CD4-positive, alpha-beta T cell treated with Interleukin-15 for 1 hour (primary cell): ENCODE measurements at regions not wholly inside any gene's neighbourhood (a gene's known extent, or its start where the extent isn't known, plus 50 kb on each side); places are given as distances from the start of the nearest gene placed in this dataset.
"Not testable (repeated sequence)": the region's sequence is repeated elsewhere in the genome, so short reads cannot be mapped to it uniquely, and the experiment has no call there.

ENCODE experiments used
- DNase-seq: peaks from one replicate; pipeline ENCODE4 v3.0.0-alpha.2; 2020

DNA sequence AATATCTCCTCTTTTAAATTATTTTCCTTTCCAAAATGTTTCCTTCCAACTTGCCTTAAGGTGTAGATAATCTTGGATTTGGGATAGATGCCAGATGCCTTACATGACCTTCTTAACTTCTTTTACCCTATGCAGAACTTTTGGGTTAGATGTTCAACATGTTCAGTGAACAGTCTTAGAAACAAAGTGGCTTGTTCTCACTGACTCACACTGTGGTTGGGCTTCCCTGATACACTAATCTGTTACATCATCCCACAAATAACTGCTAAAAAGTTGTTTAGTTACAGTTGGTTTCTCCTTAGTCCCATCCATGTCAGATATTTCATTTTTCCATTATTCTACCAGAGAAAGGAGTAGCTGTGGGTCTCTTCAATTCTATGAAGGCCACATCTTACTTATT lies 2638.2 kb downstream of the PCDH9 start:
- no peak for DNase-seq

- DNase-seq: no peak
Measured at GRCh38 chr13:64579331-64579730, 2650.8 kb downstream of the PCDH9 start.

GRCh38 chr13:64568748-64569147 lies 2661.4 kb downstream of the PCDH9 start:
- DNase-seq: no peak

DNA sequence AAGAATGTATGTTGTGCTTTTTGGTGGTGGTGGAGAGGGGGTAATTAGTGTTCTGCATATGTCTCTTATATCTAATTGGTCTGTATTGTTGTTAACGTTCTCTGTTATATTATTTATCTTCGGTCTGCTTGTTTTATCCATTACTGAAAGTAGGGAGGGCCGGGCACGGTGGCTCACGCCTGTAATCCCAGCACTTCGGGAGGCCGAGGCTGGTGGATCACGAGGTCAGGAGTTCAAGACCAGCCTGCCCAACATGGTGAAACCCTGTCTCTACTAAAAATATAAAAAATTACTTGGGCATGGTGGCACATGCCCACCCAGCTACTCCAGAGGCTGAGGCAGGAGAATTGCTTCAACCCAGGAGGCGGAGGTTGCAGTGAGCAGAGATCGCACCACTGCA lies 2672.1 kb downstream of the PCDH9 start:
- not testable (repeated sequence) for DNase-seq

GRCh38 chr13:64556376-64556775 lies 2673.8 kb downstream of the PCDH9 start:
- no peak for DNase-seq

DNA sequence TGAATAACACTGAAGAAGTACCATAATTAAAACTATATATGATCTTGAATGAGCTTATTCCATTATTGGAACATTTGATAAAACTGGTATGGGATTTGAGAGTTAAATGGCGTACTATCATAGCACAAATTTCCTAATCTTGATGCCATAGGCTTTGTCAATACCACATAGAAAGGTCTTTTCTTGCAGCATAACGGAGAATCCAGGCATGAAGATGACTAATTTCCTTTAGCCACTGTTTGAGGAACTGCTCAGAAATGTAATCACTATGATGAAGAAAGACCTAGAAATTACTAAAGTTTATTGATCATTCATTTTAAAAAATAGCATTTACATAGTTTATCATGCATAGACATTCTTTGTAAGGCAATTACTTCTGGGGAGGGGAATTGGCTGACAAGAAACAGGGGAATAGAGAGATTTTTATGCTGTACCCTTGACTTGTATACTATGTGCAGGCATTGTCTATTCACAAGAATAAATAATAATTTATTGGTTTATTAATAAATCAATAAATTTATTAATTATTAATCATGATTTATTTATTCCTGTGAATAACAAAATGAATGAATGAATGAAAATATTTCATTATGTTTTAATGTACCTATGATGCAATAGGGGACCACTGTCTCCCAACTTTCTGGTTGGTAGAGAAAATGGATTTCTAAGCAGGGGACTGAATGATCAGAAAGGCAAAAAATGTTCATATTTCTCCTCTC lies 2676.6 kb downstream of the PCDH9 start:
- no peak for DNase-seq

DNA sequence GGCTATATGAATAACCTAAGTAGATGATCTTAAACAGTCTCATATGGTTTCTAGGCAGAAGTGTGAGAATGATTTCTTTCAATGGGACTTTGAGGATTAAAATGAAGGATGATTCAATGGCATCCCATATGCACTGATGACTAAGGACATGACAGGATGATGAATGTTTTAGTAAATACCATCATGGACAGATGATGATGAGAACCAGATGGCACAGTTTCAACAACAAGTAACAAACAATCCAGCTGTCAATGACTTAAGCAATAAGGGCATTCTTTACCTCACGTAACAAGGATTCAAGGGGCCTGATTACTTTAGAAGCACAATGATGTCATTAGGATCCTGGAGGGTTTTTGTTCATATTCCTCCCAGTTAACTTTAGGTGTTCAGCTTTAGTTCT lies 2678.4 kb downstream of the PCDH9 start:
- DNase-seq: no peak

DNA sequence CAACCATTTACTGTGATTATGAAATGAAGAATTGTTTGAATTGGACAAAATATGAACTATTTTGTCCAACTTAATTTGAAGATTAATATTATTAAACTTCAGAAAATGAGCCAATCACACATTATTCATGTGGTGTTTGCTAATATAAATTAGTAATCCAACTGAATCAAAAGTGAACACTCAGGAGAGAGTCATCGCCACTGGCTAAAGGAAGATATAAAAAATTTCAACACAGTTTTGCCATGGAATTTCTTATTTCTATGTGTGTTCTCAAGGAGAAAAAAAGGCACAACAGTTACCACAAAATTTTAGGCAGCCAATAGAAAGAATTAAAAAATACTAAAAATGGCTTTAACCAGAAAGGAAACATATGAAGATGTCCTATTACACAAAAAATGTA lies 2683.8 kb downstream of the PCDH9 start:
- no peak for DNase-seq

GRCh38 chr13:64540976-64541375 lies 2689.2 kb downstream of the PCDH9 start:
- DNase-seq: no peak

GRCh38 chr13:64540468-64540867 lies 2689.7 kb downstream of the PCDH9 start:
- no peak for DNase-seq

DNA sequence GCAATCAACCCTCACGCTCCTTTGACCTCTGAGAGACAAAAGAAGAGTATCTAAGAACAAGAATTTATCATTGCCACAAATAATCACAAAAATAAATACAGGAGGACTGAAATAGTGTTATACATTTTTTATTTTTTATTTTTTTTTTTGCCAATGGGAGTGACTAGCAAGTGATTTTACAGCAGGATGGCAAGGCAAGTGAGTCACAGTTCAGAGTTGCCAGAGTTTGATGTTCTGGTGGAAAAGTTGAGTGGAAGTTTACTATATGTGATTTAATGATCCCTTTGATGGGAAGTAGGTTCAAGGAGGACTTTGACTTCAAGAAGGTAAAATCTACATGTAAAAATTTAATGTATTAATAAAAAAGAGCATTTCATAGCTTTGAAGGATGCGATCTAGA lies 2691.4 kb downstream of the PCDH9 start:
- DNase-seq: no peak

DNA sequence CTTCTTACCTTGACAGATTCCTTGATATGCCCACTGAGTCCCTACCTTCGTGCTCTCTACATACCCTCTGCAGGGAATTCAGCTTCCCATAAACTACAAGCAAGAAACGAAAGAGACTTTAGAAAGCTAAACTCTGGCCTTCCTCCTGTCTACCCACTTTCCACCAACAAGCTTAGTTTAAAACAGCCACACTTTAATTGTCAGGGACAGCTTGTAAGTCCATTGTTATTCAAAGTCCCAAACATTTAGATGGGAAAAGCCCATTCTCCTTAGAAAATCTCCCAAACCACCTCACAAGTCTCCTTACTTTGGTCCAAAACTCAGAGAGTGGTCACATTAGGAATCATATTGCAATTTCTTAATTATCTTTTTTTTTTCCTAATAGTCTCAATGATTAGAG lies 2695.8 kb downstream of the PCDH9 start:
- no peak for DNase-seq

- no peak for DNase-seq
Measured at GRCh38 chr13:64531400-64531799, 2698.7 kb downstream of the PCDH9 start.

GRCh38 chr13:64529874-64530485 lies 2700.2 kb downstream of the PCDH9 start:
- DNase-seq: no peak

DNA sequence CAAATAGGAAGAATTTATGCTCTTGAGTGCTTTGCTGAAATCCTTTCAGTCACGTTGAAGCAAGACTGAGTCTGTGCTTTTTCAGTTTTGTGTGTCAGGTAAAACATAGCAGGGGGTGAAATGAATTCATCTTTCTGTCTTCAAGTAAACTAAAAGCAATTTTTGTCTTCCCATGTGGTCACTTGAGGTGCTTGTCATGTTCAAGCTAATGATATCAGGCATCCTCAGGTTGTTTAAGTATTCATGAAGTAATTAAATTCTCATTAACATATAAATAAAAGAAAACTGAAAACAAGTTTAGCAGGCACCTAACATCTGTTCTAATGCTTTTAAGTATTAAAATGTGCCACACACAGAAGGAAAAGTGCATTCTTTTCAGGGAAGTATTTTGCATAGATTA lies 2701.3 kb downstream of the PCDH9 start:
- DNase-seq: no peak

GRCh38 chr13:64527561-64527960 lies 2702.6 kb downstream of the PCDH9 start:
- no peak for DNase-seq

DNA sequence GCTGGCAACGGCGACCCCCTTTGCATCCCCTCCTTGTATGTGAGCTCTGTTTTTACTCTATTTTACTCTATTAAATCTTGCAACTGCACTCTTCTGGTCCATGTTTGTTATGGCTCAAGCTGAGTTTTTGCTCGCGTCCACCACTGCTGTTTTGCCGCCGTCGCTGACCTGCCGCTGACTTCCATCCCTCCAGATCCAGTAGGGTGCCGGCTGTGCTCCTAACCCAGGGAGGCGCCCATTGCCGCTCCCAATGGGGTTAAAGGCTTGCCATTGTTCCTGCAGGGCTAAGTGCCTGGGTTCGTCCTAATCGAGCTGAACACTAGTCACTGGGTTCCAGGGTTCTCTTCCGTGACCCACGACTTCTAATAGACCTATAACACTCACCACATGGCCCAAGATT lies 2704.4 kb downstream of the PCDH9 start:
- no peak for DNase-seq

DNA sequence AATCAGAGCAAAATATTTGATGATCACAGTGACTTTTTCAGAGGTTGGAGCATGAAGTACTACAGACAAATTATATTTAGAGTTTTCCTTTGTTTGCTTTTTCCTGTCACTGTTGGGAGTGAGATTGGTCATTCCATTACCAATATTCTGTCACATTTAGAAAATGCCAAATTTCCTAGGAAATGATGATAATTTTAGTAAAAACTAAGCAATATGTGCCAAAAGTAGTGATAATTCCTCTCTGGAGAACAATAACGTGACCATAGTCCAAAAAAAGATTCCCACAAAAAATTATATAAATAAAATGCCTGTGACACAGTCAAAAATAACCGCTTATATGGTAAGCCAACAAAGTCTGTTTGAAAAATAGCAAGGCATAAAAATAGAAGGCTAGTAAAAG lies 2719.4 kb downstream of the PCDH9 start:
- no peak for DNase-seq

DNA sequence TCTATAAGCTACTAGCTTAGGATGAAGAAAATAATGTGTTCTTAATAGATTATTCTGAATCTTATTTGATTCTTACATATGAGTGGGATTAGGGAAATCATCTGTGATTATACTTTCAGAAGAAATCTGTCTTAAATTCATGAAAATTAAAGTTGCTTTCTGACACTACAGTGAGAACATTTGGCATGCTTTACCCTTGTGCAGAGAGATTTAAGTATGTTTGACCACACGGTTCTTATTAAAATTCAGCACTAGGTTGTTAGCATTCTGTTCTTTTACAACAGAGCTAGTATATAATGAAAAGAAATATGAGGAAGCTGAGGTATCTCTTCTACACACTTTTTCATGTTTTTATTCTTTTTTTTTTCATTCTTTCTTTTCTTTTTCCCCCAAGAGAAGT lies 2723.9 kb downstream of the PCDH9 start:
- no peak for DNase-seq

DNA sequence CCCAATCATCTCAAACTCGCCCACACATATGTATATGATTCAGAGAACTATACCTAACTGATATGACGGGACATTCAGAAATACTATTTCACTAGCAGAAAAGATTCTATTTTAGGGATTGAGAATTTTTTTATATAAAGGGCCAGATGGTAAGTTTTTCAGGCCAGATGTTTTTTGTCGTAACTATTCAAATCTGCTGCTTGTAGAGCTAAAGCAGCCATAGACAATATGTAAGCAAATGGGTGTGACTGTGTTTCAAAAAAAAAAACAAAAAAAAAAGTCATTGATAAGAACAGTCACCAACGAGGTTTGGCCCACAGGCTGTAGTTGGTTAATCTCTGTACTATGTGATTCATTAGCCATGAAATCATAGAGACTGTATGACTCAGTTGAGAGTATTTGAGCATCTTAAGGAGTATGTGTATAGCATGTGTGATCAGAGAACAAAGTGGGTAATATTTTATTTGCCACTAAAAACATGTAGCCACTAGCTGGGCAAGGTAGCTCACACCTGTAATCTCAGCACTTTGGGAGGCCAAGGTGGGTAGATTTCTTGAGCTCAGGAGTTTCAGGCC lies 2724.7 kb downstream of the PCDH9 start:
- no peak for DNase-seq

DNA sequence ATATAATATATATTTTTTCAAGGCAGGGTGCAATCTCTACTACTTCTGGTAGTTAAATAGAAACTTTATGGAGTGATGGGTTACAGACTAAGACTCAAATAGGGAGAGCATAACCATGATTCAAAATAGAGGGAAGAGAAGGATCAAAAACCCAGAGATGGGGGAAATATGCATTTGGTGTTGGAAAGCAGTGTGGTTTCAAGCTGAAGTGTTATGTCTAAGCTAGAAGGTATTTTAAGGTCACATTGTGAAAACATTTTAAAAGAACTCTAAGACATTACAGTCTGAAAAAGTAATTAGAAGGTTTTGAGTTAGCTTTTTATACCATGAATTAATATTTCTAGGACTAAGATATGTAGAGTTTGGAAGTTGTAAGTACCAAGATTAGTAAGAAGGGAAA lies 2741.4 kb downstream of the PCDH9 start:
- no peak for DNase-seq

DNA sequence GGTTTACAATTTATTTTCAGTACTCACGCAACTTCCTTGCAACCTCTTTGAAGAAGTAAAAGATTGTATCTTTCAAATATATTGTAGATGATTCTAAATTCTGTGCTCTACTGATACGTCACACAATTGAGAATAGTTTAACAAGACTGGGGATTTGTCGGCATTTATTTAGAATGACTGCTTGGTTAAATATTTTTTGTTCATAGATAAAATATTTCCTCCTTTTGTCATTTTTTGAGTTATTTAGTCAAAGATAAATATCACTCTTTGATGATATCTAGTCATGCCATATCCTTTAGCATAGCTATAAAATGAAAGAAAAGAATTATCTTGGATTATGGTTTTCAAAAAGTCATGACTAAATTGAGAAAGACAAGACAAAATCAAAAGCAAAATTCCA lies 2747.8 kb downstream of the PCDH9 start:
- no peak for DNase-seq

- DNase-seq: no peak
Measured at GRCh38 chr13:64480672-64481071, 2749.5 kb downstream of the PCDH9 start.

- DNase-seq: no peak
Measured at GRCh38 chr13:64480211-64480610, 2749.9 kb downstream of the PCDH9 start.

GRCh38 chr13:64477146-64477545 lies 2753.0 kb downstream of the PCDH9 start:
- no peak for DNase-seq
